GM12878 (cell line): ENCODE measurements at regions not wholly inside any gene's neighbourhood (a gene's known extent, or its start where the extent isn't known, plus 50 kb on each side); places are given as distances from the start of the nearest gene placed in this dataset.

ENCODE experiments used
- ATAC-seq: fragments of 200-7000 bp; cut with Tn5 transposase; 3 replicates; pipeline ENCODE4 v1.9.1; 2020; ENCODE audit warnings: mild to moderate bottlenecking, moderate library complexity
- BruUV-seq: library from RNA; stranded (reverse); fragments of 400-500 nt; replicated peaks from 2 replicates; lab custom pipeline; 2021; lab: Mats Ljungman, UMichigan
- CTCF ChIA-PET: fragments of 300-600 bp; sonication (Branson Sonifier 250); formaldehyde crosslinking; extraction: SDS; loops from one replicate; lab custom pipeline; 2021; ENCODE audit warnings: inconsistent platforms; lab: Yijun Ruan, JAX
- POLR2A ChIA-PET: fragments of 350-600 bp; formaldehyde crosslinking; extraction: SDS; loops from one replicate; lab custom pipeline; 2021; ENCODE audit warnings: inconsistent platforms; lab: Charles Lee
- RAD21 ChIA-PET: fragments of 300-600 bp; sonication (Branson Sonifier 250); formaldehyde crosslinking; loops from one replicate; lab custom pipeline; 2023; ENCODE audit warnings: antibody characterized with exemption; ENCODE audit not compliant: unreplicated experiment; lab: Charles Lee
- SMC1A ChIA-PET: fragments of 300-600 bp; sonication (Branson Sonifier 250); formaldehyde crosslinking; loops from one replicate; lab custom pipeline; 2023; ENCODE audit not compliant: unreplicated experiment, uncharacterized antibody; lab: Charles Lee
- DNase-seq: peaks from one replicate; pipeline ENCODE4 v3.0.0-alpha.2; 2011; ENCODE audit warnings: low read depth, low spot score
- FAIRE-seq: peaks from 3 replicates; lab custom pipeline; 2011; peaks lifted over from hg19 to GRCh38; lab: Jason Lieb, UNC
- H2AFZ ChIP-seq: 2 replicates; pipeline ENCODE4 v1.6.0; 2011; ENCODE audit warnings: low read depth, low read length, control low read depth; ENCODE audit not compliant: control insufficient read depth
- H3K27ac ChIP-seq: 2 replicates; pipeline ENCODE4 v1.5.1; 2011; ENCODE audit warnings: control low read depth; ENCODE audit not compliant: control insufficient read depth, insufficient read depth
- H3K27me3 ChIP-seq, 2 experiments: replicated peaks in 1 of 2; 2 replicates each; pipeline versions ENCODE4 v1.6.0 to v1.6.1; 2011; ENCODE audit warnings: low read length in 1 of 2; ENCODE audit not compliant: control insufficient read depth in 2 of 2, insufficient read depth in 2 of 2
- H3K36me3 ChIP-seq, 2 experiments: 2 replicates each; pipeline ENCODE4 v1.5.1; 2011; ENCODE audit warnings: low read length in 1 of 2; ENCODE audit not compliant: control insufficient read depth in 2 of 2, insufficient read depth in 2 of 2
- H3K4me1 ChIP-seq: 2 replicates; pipeline ENCODE4 v1.6.1; 2011; ENCODE audit warnings: mild to moderate bottlenecking, low read length, moderate library complexity, mixed read lengths; ENCODE audit not compliant: control insufficient read depth, insufficient read depth
- H3K4me2 ChIP-seq: 2 replicates; pipeline ENCODE4 v1.6.0; 2011; ENCODE audit warnings: control low read depth; ENCODE audit not compliant: control insufficient read depth, insufficient read depth
- H3K4me3 ChIP-seq: fragments of 200-600 bp; sonication (generic); 2 replicates; pipeline ENCODE4 v1.5.1; 2016
- H3K79me2 ChIP-seq: 2 replicates; pipeline ENCODE4 v1.6.0; 2011; ENCODE audit warnings: low read length; ENCODE audit not compliant: control insufficient read depth, insufficient read depth
- H3K9ac ChIP-seq: 2 replicates; pipeline ENCODE4 v1.8.0; 2011; ENCODE audit warnings: low read length, control low read depth, mixed read lengths; ENCODE audit not compliant: control insufficient read depth, insufficient read depth
- H3K9me3 ChIP-seq: replicated peaks from 3 replicates; pipeline ENCODE4 v1.5.1; 2011; ENCODE audit warnings: mild to moderate bottlenecking, low read length; ENCODE audit not compliant: control insufficient read depth, insufficient read depth
- H4K20me1 ChIP-seq: 2 replicates; pipeline ENCODE4 v1.6.0; 2011; ENCODE audit not compliant: control insufficient read depth, insufficient read depth
- E4F1 ChIP-seq: fragments of 450-650 bp; IDR thresholded peaks from 2 replicates; pipeline ENCODE4 v1.6.1; 2018; ENCODE audit warnings: borderline replicate concordance, mild to moderate bottlenecking; ENCODE audit not compliant: partially characterized antibody
- EED ChIP-seq: sonication (generic); IDR thresholded peaks from 2 replicates; pipeline ENCODE4 v1.6.1; 2016; ENCODE audit warnings: antibody characterized with exemption, low read depth
- HDAC6 ChIP-seq: fragments of 200-600 bp; sonication (generic); IDR thresholded peaks from one replicate; pipeline ENCODE4 v1.8.0; 2017; ENCODE audit warnings: antibody characterized with exemption; ENCODE audit not compliant: unreplicated experiment
- JUNB ChIP-seq: IDR thresholded peaks from 2 replicates; pipeline ENCODE4 v1.6.1; 2016; ENCODE audit warnings: antibody characterized with exemption, mild to moderate bottlenecking
- MXI1 ChIP-seq: fragments of 150-350 bp; IDR thresholded peaks from 2 replicates; pipeline ENCODE4 v1.6.1; 2011; ENCODE audit warnings: low read depth, mild to moderate bottlenecking, inconsistent platforms, low read length, improper control_type of control experiment
- PAX8 ChIP-seq: fragments of 450-650 bp; IDR thresholded peaks from 2 replicates; pipeline ENCODE4 v1.6.1; 2017; ENCODE audit warnings: mild to moderate bottlenecking, moderate library complexity
- SMAD5 ChIP-seq: IDR thresholded peaks from 2 replicates; pipeline ENCODE4 v1.6.1; 2016; ENCODE audit warnings: antibody characterized with exemption, low read depth
- TCF3 ChIP-seq: IDR thresholded peaks from 2 replicates; pipeline ENCODE4 v1.6.1; 2012; ENCODE audit warnings: low read depth, mild to moderate bottlenecking, low read length, borderline replicate concordance; ENCODE audit not compliant: insufficient read depth
- YBX1 ChIP-seq: fragments of 450-650 bp; IDR thresholded peaks from 2 replicates; pipeline ENCODE4 v1.6.1; 2016; ENCODE audit warnings: antibody characterized with exemption
- ZNF24 ChIP-seq: fragments of 450-650 bp; IDR thresholded peaks from 2 replicates; pipeline ENCODE4 v1.6.1; 2017; ENCODE audit warnings: antibody characterized with exemption, mild to moderate bottlenecking
- ZZZ3 ChIP-seq: IDR thresholded peaks from 2 replicates; pipeline ENCODE4 v1.6.1; 2011; ENCODE audit warnings: low read depth; ENCODE audit not compliant: control insufficient read depth, insufficient read length
- WGBS: methylation state at CpG from one replicate; pipeline ENCODE4 v1.1.6; 2016; ENCODE audit warnings: low lambda C conversion rate; ENCODE audit not compliant: insufficient replicate concordance, insufficient coverage; ENCODE audit errors: missing lambda C conversion rate; 5-methylcytosine and 5-hydroxymethylcytosine counted together
- in situ Hi-C: fragments of 300-500 bp; cut with MboI; formaldehyde crosslinking; loops from 9 replicates; pipeline ENCODE4 v1.14.3; 2018; ENCODE audit warnings: mixed read lengths
- intact Hi-C: fragments of 100-400 bp; cut with micrococcal nuclease; formaldehyde crosslinking; loops from one replicate; pipeline ENCODE4 v1.14.2; 2022; ENCODE audit not compliant: unreplicated experiment
- TF ChIP-seq, protein P1 (sequence below): IDR thresholded peaks from 2 replicates; pipeline ENCODE4 v1.6.1; 2012; ENCODE audit warnings: low read length, inconsistent platforms

DNA sequence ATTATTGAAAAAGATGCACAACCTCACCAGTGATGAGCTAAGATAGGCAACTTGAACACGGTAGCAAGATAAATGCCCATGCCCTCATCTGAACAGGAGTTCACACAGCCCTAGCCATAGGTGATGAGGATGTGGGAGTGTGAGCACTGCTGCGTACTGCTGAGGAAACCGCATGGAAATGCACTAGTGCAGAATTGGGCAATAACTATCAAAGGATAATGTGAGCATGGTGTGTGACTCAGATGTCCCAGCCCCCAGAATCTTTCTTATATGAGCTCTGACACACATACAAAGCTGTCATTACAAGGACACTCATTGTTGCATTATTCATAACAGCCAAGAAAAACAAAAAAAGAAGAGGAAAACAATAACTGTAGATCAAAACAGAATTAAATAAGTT lies 521.2 kb downstream of the IRX1 start:
- no peaks in the 10 kb centered on the region; the same call in 2 of the 3 replicates for H3K9me3 ChIP-seq
- RAD21 ChIA-PET = no interaction called here
- no peak for FAIRE-seq
- H3K36me3 ChIP-seq = no peaks in the 10 kb centered on the region
- no peak overlapping the region for H3K27ac ChIP-seq
- CTCF ChIA-PET = no interaction called here
- in situ Hi-C loops (no loop called here), intact Hi-C loops (no loop called here)
- no peaks in the 10 kb centered on the region for H3K79me2 ChIP-seq
- H3K4me2 ChIP-seq = no peak overlapping the region
- ATAC-seq = no peak
- H4K20me1 ChIP-seq = no peaks in the 10 kb centered on the region
- SMC1A ChIA-PET = no interaction called here
- no peak for DNase-seq
- H3K4me3 ChIP-seq = no peak overlapping the region
- TF ChIP-seq SMAD5 = no peak
- no peak for TF ChIP-seq PAX8
- no peak for TF ChIP-seq MXI1
- TF ChIP-seq ZZZ3 = no peak
- TF ChIP-seq, protein P1, sequence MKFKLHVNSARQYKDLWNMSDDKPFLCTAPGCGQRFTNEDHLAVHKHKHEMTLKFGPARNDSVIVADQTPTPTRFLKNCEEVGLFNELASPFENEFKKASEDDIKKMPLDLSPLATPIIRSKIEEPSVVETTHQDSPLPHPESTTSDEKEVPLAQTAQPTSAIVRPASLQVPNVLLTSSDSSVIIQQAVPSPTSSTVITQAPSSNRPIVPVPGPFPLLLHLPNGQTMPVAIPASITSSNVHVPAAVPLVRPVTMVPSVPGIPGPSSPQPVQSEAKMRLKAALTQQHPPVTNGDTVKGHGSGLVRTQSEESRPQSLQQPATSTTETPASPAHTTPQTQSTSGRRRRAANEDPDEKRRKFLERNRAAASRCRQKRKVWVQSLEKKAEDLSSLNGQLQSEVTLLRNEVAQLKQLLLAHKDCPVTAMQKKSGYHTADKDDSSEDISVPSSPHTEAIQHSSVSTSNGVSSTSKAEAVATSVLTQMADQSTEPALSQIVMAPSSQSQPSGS = no peak
- TF ChIP-seq EED = no peak
- TF ChIP-seq HDAC6 = no peak
- no peak for TF ChIP-seq TCF3
- TF ChIP-seq ZNF24 = no peak
- TF ChIP-seq YBX1 = no peak
- no peak for TF ChIP-seq E4F1
- TF ChIP-seq JUNB = no peak
- POLR2A ChIA-PET = no interaction called here
- 41% methylated on average over 3 of the region's 3 CpGs for WGBS
- BruUV-seq = no TSS peak
- no peak overlapping the region for H2AFZ ChIP-seq
- no peaks in the 10 kb centered on the region for H3K27me3 ChIP-seq
- H3K4me1 ChIP-seq = no peaks in the 10 kb centered on the region
- no peak overlapping the region for H3K9ac ChIP-seq
